H9 (cell line): ENCODE measurements at regions not wholly inside any gene's neighbourhood (a gene's known extent, or its start where the extent isn't known, plus 50 kb on each side); places are given as distances from the start of the nearest gene placed in this dataset.

Experiments used
- DNase-seq: peaks from one replicate; pipeline ENCODE4 v3.0.0-alpha.2; 2017
- H2AFZ ChIP-seq: one replicate; pipeline ENCODE4 v1.6.1; 2013; ENCODE audit warnings: mild to moderate bottlenecking, low read length, control low read depth, moderate library complexity
- H2AK5ac ChIP-seq: 2 replicates; pipeline ENCODE4 v1.6.1; 2013; ENCODE audit warnings: low read length, control low read depth, mixed read lengths; ENCODE audit not compliant: insufficient read length
- H2BK120ac ChIP-seq: one replicate; pipeline ENCODE4 v1.6.1; 2013; ENCODE audit warnings: low read depth, mild to moderate bottlenecking, low read length, control low read depth, inconsistent platforms; ENCODE audit not compliant: poor library complexity, severe bottlenecking
- H2BK12ac ChIP-seq: 2 replicates; pipeline ENCODE4 v1.6.1; 2013; ENCODE audit warnings: low read length, control low read depth, mixed read lengths, low read depth; ENCODE audit not compliant: insufficient read length
- H2BK15ac ChIP-seq: 2 replicates; pipeline ENCODE4 v1.6.1; 2013; ENCODE audit warnings: low read depth, low read length, control low read depth
- H2BK20ac ChIP-seq: one replicate; pipeline ENCODE4 v1.6.1; 2013; ENCODE audit warnings: low read depth, mild to moderate bottlenecking, low read length, control low read depth, inconsistent platforms; ENCODE audit not compliant: poor library complexity, severe bottlenecking
- H2BK5ac ChIP-seq: 2 replicates; pipeline ENCODE4 v1.6.1; 2013; ENCODE audit warnings: low read length, control low read depth, mixed read lengths; ENCODE audit not compliant: insufficient read length
- H3K14ac ChIP-seq: 2 replicates; pipeline ENCODE4 v1.6.1; 2013; ENCODE audit warnings: low read length, control low read depth; ENCODE audit not compliant: insufficient read depth
- H3K18ac ChIP-seq: 2 replicates; pipeline ENCODE4 v1.6.1; 2013; ENCODE audit warnings: low read depth, mild to moderate bottlenecking, mixed read lengths, low read length, control low read depth; ENCODE audit not compliant: insufficient read length
- H3K23ac ChIP-seq: 2 replicates; pipeline ENCODE4 v1.6.1; 2013; ENCODE audit warnings: low read length, control low read depth, mixed read lengths, low read depth; ENCODE audit not compliant: insufficient read length
- H3K23me2 ChIP-seq: 2 replicates; pipeline ENCODE4 v1.6.1; 2013; ENCODE audit warnings: low read depth, mild to moderate bottlenecking, mixed read lengths, low read length, control low read depth; ENCODE audit not compliant: insufficient read length, poor library complexity, severe bottlenecking
- H3K27ac ChIP-seq: 2 replicates; pipeline ENCODE4 v1.5.1; 2013; ENCODE audit warnings: low read length, control low read depth, mixed read lengths, low read depth; ENCODE audit not compliant: insufficient read length
- H3K27me3 ChIP-seq: 2 replicates; pipeline ENCODE4 v1.6.1; 2013; ENCODE audit warnings: low read length, control low read depth, inconsistent platforms; ENCODE audit not compliant: insufficient read depth
- H3K4ac ChIP-seq: 2 replicates; pipeline ENCODE4 v1.6.1; 2013; ENCODE audit warnings: low read depth, mild to moderate bottlenecking, control low read depth, inconsistent platforms, low read length, moderate library complexity
- H3K4me1 ChIP-seq: 2 replicates; pipeline ENCODE4 v1.6.1; 2013; ENCODE audit warnings: low read length, control low read depth, inconsistent platforms; ENCODE audit not compliant: insufficient read depth
- H3K4me2 ChIP-seq: 2 replicates; pipeline ENCODE4 v1.6.1; 2013; ENCODE audit warnings: low read length, control low read depth, mixed read lengths; ENCODE audit not compliant: insufficient read length, insufficient read depth
- H3K56ac ChIP-seq: 2 replicates; pipeline ENCODE4 v1.6.1; 2013; ENCODE audit warnings: low read depth, mild to moderate bottlenecking, mixed read lengths, low read length, control low read depth; ENCODE audit not compliant: insufficient read length
- H3K79me1 ChIP-seq: 2 replicates; pipeline ENCODE4 v1.6.1; 2013; ENCODE audit warnings: low read depth, mild to moderate bottlenecking, moderate library complexity, low read length, control low read depth, inconsistent platforms; ENCODE audit not compliant: insufficient read depth, poor library complexity, severe bottlenecking
- H3K79me2 ChIP-seq: 2 replicates; pipeline ENCODE4 v1.6.1; 2013; ENCODE audit warnings: low read length, control low read depth, inconsistent platforms; ENCODE audit not compliant: insufficient read depth
- H3K9ac ChIP-seq: 2 replicates; pipeline ENCODE4 v1.6.1; 2013; ENCODE audit warnings: low read length, control low read depth, mixed read lengths; ENCODE audit not compliant: insufficient read length; ENCODE audit errors: extremely low read depth
- H3K9me3 ChIP-seq: one replicate; pipeline ENCODE4 v1.6.1; 2013; ENCODE audit warnings: low read depth, low read length, inconsistent platforms; ENCODE audit not compliant: control insufficient read depth
- H3T11ph ChIP-seq: one replicate; pipeline ENCODE4 v1.6.1; 2013; ENCODE audit warnings: mild to moderate bottlenecking, low read length, control low read depth, inconsistent platforms
- H4K20me1 ChIP-seq: one replicate; pipeline ENCODE4 v1.6.1; 2013; ENCODE audit not compliant: control insufficient read depth, insufficient read length, insufficient read depth
- H4K5ac ChIP-seq: 2 replicates; pipeline ENCODE4 v1.6.1; 2013; ENCODE audit warnings: low read depth, mild to moderate bottlenecking, mixed read lengths, low read length, control low read depth; ENCODE audit not compliant: insufficient read length
- H4K8ac ChIP-seq: replicated peaks from 2 replicates; pipeline ENCODE4 v1.6.1; 2013; ENCODE audit warnings: low read length, control low read depth, mixed read lengths, low read depth; ENCODE audit not compliant: insufficient read length
- H4K91ac ChIP-seq: 2 replicates; pipeline ENCODE4 v1.6.1; 2013; ENCODE audit warnings: low read depth, mild to moderate bottlenecking, moderate library complexity, mixed read lengths, low read length, control low read depth; ENCODE audit not compliant: insufficient read length
- H3K27ac Mint-ChIP-seq, 3 experiments: 2 replicates in 2 of 3; 3 replicates in 1 of 3; pipeline ENCODE4 v1.8.0; 2020 to 2021; ENCODE audit warnings: mixed read lengths in 3 of 3, mild to moderate bottlenecking in 1 of 3, moderate library complexity in 1 of 3
- H3K27me3 Mint-ChIP-seq: 2 replicates; pipeline ENCODE4 v1.8.0; 2021; ENCODE audit warnings: low read depth, mild to moderate bottlenecking, moderate library complexity, mixed read lengths
- H3K36me3 Mint-ChIP-seq, 3 experiments: 2 replicates in 2 of 3; 3 replicates in 1 of 3; pipeline ENCODE4 v1.8.0; 2020 to 2021; ENCODE audit warnings: low read depth in 3 of 3, mixed read lengths in 3 of 3; ENCODE audit not compliant: insufficient read depth in 1 of 3
- H3K4me1 Mint-ChIP-seq, 2 experiments: 2 replicates each; pipeline ENCODE4 v1.8.0; 2020; ENCODE audit warnings: mixed read lengths in 2 of 2
- H3K4me3 Mint-ChIP-seq, 2 experiments: 2 replicates in 1 of 2; 3 replicates in 1 of 2; pipeline ENCODE4 v1.8.0; 2020 to 2021; ENCODE audit warnings: mild to moderate bottlenecking in 2 of 2, mixed read lengths in 2 of 2, moderate library complexity in 1 of 2
- H3K9me3 Mint-ChIP-seq, 2 experiments: 2 replicates in 1 of 2; 3 replicates in 1 of 2; pipeline ENCODE4 v1.8.0; 2020; ENCODE audit warnings: mild to moderate bottlenecking in 2 of 2, mixed read lengths in 2 of 2, moderate library complexity in 1 of 2
- WGBS: extraction: QIAGEN DNeasy Blood & Tissue Kit; methylation state at CpG from one replicate; pipeline ENCODE4 v1.1.7; 2013; ENCODE audit warnings: missing lambda C conversion rate, low lambda C conversion rate, mixed read lengths; ENCODE audit not compliant: insufficient read length; ENCODE audit errors: extremely low coverage; 5-methylcytosine and 5-hydroxymethylcytosine counted together
- TF ChIP-seq, protein P1 (sequence below): fragments of 200-600 bp; sonication (generic); conservative IDR thresholded peaks from 3 replicates; pipeline ENCODE4 v1.8.0; 2021; ENCODE audit warnings: antibody characterized with exemption, mild to moderate bottlenecking

DNA sequence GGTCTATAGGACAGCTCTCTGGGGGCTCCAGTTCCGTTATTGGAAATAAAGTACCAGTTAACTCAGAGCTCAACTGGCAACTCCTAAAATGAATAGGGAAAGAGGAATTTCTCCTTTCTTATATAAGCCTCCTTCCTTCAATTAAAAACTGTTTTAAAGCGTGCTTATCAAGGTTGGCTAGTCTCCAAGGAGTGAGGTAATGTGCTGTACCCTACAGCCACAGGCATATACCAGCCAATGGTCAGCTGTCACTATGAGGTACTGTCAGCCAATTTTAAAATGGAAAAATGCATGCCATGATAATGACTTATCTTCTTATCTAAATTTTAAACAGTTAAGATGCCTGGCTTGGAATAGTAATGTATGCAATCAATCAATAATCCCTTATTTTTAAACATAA, 76.2 kb downstream of the PLCE1 start:
- Histone ChIP-seq H3K79me2 (no peaks in the 10 kb centered on the region), H3K4me2 (no peak overlapping the region), H4K8ac (no peak overlapping the region), H4K20me1 (no peaks in the 10 kb centered on the region), H2BK120ac (no peak overlapping the region), H2BK5ac (no peak overlapping the region), H4K5ac (no peak overlapping the region), H2BK20ac (no peak overlapping the region), H3K9ac (no peak overlapping the region), H2BK15ac (no peak overlapping the region), H4K91ac (no peak overlapping the region), H3K4me1 (0 out of 2 replicates have a peak, but pooled peaks cover 2% of the 10 kb centered on the region), H3K23me2 (no peaks in the 10 kb centered on the region), H3K23ac (no peak overlapping the region), H3K27ac (no peak overlapping the region), H2AK5ac (no peak overlapping the region), H3K4ac (no peak overlapping the region), H3K9me3 (no peaks in the 10 kb centered on the region), H3K56ac (no peak overlapping the region), H3K79me1 (no peaks in the 10 kb centered on the region), H3K27me3 (no peaks in the 10 kb centered on the region), H2AFZ (no peak overlapping the region), H2BK12ac (no peak overlapping the region), H3K14ac (no peak overlapping the region), H3T11ph (no peak overlapping the region), H3K18ac (no peak overlapping the region)
- TF ChIP-seq, protein P1, sequence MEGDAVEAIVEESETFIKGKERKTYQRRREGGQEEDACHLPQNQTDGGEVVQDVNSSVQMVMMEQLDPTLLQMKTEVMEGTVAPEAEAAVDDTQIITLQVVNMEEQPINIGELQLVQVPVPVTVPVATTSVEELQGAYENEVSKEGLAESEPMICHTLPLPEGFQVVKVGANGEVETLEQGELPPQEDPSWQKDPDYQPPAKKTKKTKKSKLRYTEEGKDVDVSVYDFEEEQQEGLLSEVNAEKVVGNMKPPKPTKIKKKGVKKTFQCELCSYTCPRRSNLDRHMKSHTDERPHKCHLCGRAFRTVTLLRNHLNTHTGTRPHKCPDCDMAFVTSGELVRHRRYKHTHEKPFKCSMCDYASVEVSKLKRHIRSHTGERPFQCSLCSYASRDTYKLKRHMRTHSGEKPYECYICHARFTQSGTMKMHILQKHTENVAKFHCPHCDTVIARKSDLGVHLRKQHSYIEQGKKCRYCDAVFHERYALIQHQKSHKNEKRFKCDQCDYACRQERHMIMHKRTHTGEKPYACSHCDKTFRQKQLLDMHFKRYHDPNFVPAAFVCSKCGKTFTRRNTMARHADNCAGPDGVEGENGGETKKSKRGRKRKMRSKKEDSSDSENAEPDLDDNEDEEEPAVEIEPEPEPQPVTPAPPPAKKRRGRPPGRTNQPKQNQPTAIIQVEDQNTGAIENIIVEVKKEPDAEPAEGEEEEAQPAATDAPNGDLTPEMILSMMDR = no peak
- Mint-ChIP-seq H3K4me3 (no peak overlapping the region), H3K27me3 (peaks cover 20% of the 10 kb centered on the region), H3K36me3 (no peaks in the 10 kb centered on the region), H3K4me1 (no peaks in the 10 kb centered on the region), H3K9me3 (no peaks in the 10 kb centered on the region), H3K27ac (no peak overlapping the region)
- no peak for DNase-seq
- no CpG with 5 or more reads among the region's 2 CpGs for WGBS
